GM10248 (cell line): ENCODE measurements at regions not wholly inside any gene's neighbourhood (a gene's known extent, or its start where the extent isn't known, plus 50 kb on each side); places are given as distances from the start of the nearest gene placed in this dataset.
"Not testable (repeated sequence)": the region's sequence is repeated elsewhere in the genome, so short reads cannot be mapped to it uniquely, and the experiment has no call there.

Source experiments
- CTCF ChIA-PET: fragments of 300-600 bp; sonication (Branson Sonifier 250); formaldehyde crosslinking; extraction: SDS; loops from one replicate; lab custom pipeline; 2021; ENCODE audit warnings: antibody characterized with exemption; lab: Yijun Ruan, JAX
- POLR2A ChIA-PET: fragments of 350-650 bp; sonication (Branson Sonifier 250); formaldehyde crosslinking; extraction: SDS; loops from one replicate; lab custom pipeline; 2020; ENCODE audit warnings: antibody characterized with exemption; lab: Yijun Ruan, JAX
- DNase-seq: peaks from one replicate; pipeline ENCODE4 v3.0.0; 2012; ENCODE audit errors: extremely low spot score
- TF ChIP-seq, protein P1 (sequence below): IDR thresholded peaks from 2 replicates; pipeline ENCODE4 v1.5.1; 2012; ENCODE audit warnings: mild to moderate bottlenecking, low read depth; ENCODE audit errors: extremely low read depth, missing control alignments, control extremely low read depth

- TF ChIP-seq, protein P1, sequence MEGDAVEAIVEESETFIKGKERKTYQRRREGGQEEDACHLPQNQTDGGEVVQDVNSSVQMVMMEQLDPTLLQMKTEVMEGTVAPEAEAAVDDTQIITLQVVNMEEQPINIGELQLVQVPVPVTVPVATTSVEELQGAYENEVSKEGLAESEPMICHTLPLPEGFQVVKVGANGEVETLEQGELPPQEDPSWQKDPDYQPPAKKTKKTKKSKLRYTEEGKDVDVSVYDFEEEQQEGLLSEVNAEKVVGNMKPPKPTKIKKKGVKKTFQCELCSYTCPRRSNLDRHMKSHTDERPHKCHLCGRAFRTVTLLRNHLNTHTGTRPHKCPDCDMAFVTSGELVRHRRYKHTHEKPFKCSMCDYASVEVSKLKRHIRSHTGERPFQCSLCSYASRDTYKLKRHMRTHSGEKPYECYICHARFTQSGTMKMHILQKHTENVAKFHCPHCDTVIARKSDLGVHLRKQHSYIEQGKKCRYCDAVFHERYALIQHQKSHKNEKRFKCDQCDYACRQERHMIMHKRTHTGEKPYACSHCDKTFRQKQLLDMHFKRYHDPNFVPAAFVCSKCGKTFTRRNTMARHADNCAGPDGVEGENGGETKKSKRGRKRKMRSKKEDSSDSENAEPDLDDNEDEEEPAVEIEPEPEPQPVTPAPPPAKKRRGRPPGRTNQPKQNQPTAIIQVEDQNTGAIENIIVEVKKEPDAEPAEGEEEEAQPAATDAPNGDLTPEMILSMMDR = no peak
- CTCF ChIA-PET = no interaction called here
- POLR2A ChIA-PET = no interaction called here
- no peak for DNase-seq
Observed at GRCh38 chr16:26391833-26392232, 674.9 kb upstream of the C16orf82 start.

DNA sequence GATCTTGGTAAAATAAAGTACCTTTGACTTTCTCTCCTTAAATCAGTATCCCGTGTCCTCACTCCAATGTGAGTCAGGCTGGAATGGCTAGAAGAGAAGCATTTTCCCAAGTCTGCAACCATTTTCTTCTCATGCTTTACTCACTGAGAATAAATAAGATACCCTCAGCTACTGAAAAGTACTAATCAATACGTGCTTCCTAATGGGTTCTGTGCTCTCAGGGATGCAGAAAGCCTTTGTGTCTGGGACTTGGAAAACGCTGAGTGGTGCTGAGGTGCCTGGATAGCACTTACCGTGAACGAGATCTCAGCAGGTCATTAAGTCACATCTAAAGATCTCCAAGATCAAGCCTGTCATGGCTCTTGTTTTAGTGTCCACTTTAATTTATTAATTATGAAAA is 672.3 kb upstream of the C16orf82 start:
- ChIA-PET CTCF (no interaction called here), POLR2A (no interaction called here)
- TF ChIP-seq, protein P1 = no peak
- DNase-seq = no peak

DNA sequence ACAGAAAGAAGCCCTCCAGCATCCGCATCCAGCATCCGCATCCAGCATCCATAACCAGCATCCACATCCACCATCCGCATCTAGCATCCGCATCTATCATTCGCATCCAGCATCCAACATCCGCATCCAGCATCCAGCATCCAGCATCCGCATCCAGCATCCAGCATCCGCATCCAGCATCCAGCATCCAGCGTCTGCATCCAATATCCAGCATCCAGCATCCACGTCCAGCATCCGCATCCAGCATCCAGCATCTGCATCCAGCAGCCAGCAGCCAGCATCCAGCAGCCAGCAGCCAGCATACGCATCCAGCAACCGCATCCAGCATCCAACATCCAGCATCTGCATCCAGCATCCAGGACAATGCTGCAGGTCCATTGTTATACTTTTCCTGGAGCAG is 671.0 kb upstream of the C16orf82 start:
- CTCF ChIA-PET = no interaction called here
- DNase-seq = no peak
- POLR2A ChIA-PET = no interaction called here
- TF ChIP-seq, protein P1 = no peak

- ChIA-PET CTCF (no interaction called here), POLR2A (no interaction called here)
Observed at GRCh38 chr16:26396511-26397235, 670.1 kb upstream of the C16orf82 start.

DNA sequence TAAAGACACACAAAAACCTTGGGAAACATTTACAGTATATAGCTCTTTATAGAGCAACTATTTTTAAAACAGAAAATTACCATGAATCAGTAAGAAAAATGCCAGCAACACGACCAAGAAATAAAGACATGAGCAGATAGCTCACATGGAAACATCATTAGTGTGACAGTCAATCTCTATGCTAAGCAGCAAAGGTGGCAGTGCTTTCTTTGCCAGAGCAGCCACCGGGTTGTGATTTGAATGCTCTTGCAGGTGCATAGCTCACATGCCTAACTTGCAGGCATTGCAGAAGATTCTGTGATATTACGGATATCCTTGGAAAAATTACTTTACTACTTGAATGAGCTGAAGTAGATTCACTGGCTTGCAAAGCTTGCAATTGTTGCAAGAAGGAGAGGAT is 652.9 kb upstream of the C16orf82 start:
- TF ChIP-seq, protein P1 = no peak
- ChIA-PET POLR2A (no interaction called here), CTCF (interaction anchor here (1.1 kb wide), 1 partner anchor 10 kb away, joined by 3 read pairs; no protein-coding TSS in a partner anchor)
- DNase-seq = no peak

More at GRCh38 chr16:26396511-26397235, 670.1 kb upstream of the C16orf82 start:
- TF ChIP-seq, protein P1 = no peak
- no peak for DNase-seq

DNA sequence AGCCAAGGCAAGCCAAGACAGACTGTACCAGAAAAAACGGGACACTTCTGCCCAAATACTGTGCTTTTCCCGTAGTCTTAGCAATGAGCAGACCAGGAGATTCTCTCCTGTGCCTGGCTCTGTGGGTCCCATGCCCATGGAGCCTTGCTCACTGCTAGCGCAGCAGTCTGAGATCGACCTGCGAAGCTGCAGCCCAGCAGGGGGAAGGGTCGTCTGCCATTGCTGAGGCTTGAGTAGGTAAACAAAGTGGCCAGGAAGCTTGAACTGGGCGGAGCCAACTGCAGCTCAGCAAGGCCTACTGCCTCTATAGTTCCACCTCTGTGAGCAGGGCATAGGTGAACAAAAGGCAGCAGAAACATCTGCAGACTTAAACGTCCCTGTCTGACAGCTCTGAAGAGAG is 647.3 kb upstream of the C16orf82 start:
- DNase-seq, POLR2A ChIA-PET, CTCF ChIA-PET: not testable (repeated sequence)

GRCh38 chr16:26430618-26431017 is 636.1 kb upstream of the C16orf82 start:
- CTCF ChIA-PET = no interaction called here
- POLR2A ChIA-PET = no interaction called here
- no peak for DNase-seq
- TF ChIP-seq, protein P1 = no peak
